ENCODE measurements at regions not wholly inside any gene's neighbourhood (a gene's known extent, or its start where the extent isn't known, plus 50 kb on each side); places are given as distances from the start of the nearest gene placed in this dataset.

DNA sequence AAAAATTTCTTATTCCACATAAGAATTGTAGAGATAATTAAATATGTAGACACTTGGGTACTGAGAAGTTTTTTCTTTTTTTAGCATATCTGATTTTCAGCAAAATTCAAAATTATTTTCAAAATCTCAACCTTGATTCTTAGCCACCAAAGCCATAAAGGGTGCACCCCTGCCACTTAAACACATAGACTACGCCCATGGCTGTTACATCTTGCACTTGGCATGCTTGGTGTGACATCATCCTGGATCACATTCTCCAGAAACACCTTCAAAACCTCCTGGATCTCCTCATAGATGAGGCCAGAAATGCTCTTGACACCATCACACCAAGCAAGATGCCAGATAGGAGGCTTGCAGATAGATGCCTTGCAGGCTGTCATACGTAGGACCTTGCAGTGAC, 89.1 kb upstream of the KLF14 start:
- H3K4me3 ChIP-seq: no peak overlapping the region
- H3K36me3 ChIP-seq: no peaks in the 10 kb centered on the region
- intact Hi-C loops (cut with DNase I; ENCODE audit: low total_unique reads): no loop called here
- peaks cover 0 to 25% (median 13%) of the 10 kb centered on the region in 3 donors for H3K9me3 ChIP-seq
- H3K27ac ChIP-seq: no peak overlapping the region
- DNase-seq: no peak
- TF ChIP-seq, protein P1, sequence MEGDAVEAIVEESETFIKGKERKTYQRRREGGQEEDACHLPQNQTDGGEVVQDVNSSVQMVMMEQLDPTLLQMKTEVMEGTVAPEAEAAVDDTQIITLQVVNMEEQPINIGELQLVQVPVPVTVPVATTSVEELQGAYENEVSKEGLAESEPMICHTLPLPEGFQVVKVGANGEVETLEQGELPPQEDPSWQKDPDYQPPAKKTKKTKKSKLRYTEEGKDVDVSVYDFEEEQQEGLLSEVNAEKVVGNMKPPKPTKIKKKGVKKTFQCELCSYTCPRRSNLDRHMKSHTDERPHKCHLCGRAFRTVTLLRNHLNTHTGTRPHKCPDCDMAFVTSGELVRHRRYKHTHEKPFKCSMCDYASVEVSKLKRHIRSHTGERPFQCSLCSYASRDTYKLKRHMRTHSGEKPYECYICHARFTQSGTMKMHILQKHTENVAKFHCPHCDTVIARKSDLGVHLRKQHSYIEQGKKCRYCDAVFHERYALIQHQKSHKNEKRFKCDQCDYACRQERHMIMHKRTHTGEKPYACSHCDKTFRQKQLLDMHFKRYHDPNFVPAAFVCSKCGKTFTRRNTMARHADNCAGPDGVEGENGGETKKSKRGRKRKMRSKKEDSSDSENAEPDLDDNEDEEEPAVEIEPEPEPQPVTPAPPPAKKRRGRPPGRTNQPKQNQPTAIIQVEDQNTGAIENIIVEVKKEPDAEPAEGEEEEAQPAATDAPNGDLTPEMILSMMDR (IDR thresholded peaks at IDR 0.05): no peak
- no peaks in the 10 kb centered on the region for H3K27me3 ChIP-seq
- H3K4me1 ChIP-seq: no peaks in the 10 kb centered on the region

DNA sequence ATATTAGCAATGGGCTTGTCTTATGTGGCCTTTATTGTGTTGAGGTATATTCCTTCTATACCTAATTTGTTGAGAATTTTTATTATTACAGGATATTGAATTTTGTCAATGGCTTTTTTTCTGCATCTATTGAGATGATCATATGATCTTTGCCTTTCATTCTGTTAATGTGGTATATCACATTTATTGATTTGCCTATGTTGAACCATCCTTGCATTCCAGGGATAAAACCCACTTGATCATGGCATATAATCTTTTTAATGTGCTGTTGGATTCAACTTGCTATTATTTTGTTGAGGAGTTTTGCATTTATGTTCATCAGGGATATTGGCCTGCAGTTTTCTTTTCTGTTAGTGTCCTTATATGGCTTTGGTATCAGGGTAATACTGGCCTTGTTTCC, 91.8 kb upstream of the KLF14 start:
- intact Hi-C loops (cut with DNase I; ENCODE audit: low total_unique reads): no loop called here
- TF ChIP-seq, protein P1 (IDR thresholded peaks at IDR 0.05): no peak

DNA sequence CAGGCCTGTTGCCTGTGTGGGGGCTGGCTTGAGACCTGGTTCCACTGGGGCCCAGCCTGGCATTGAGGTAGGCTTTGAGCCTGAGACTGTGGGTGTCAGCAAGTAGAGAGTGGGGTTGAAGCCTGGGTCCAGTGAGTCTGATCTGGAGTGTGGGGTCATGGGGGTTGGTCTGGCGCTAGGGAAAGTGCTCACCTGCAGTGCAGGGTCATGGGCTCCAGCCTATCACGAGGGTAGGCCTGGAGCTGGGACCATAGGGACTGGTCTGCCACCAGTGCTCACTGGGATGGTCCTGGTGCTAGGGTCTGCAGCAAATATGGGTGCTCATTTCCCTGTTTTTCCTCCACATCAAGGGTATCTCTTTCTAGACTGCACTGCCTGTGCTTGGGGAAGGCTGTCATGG, 95.4 kb upstream of the KLF14 start:
- intact Hi-C loops (cut with DNase I; ENCODE audit: low total_unique reads): no loop called here
- TF ChIP-seq, protein P1 (IDR thresholded peaks at IDR 0.05): no peak

More for the DNA sequence above, 91.8 kb upstream of the KLF14 start:
- Histone ChIP-seq H3K36me3 (no peaks in the 10 kb centered on the region), H3K4me1 (no peaks in the 10 kb centered on the region), H3K27ac (no peak overlapping the region), H3K27me3 (no peaks in the 10 kb centered on the region), H3K4me3 (no peak overlapping the region), H3K9me3 (peaks cover 0 to 27% (median 13%) of the 10 kb centered on the region in 3 donors)
- no peak for DNase-seq

DNA sequence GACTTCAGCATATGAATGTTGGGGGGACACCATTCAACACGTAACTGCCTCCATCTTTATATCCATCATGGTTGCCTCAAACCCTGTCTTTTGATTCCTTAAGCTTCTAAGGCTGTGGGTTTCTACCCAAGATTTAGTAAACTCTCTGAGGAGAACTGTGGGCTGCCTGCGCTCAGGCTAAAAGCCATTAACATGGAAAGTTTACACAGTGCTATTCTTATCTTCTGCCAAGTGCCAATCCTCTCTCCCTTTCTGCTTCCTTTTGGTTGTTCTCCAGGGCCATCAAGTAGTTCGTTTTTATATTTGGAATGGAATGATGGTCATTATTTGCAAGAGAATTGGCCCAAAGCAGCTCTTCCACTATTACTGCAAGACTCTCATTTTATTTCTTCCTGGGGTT, 97.3 kb upstream of the KLF14 start:
- peaks cover 0 to 6% (median 0%) of the 10 kb centered on the region in 4 donors for H3K4me1 ChIP-seq
- intact Hi-C loops (cut with DNase I; ENCODE audit: low total_unique reads): loop anchor here (10.0 kb wide), 1 partner anchor 597 kb away; no protein-coding TSS in a partner anchor
- H3K9me3 ChIP-seq: peaks cover 0 to 15% (median 12%) of the 10 kb centered on the region in 3 donors
- no peak overlapping the region for H3K4me3 ChIP-seq
- no peaks in the 10 kb centered on the region for H3K36me3 ChIP-seq
- DNase-seq: no peak
- no peak overlapping the region for H3K27ac ChIP-seq
- TF ChIP-seq, protein P1 (IDR thresholded peaks at IDR 0.05): no peak
- no peaks in the 10 kb centered on the region for H3K27me3 ChIP-seq

More for the DNA sequence above, 95.4 kb upstream of the KLF14 start:
- Histone ChIP-seq H3K4me1 (peaks cover 0 to 6% (median 0%) of the 10 kb centered on the region in 4 donors), H3K27ac (no peak overlapping the region), H3K36me3 (no peaks in the 10 kb centered on the region), H3K9me3 (peaks cover 0 to 27% (median 13%) of the 10 kb centered on the region in 3 donors), H3K27me3 (no peaks in the 10 kb centered on the region), H3K4me3 (no peak overlapping the region)
- no peak for DNase-seq

DNA sequence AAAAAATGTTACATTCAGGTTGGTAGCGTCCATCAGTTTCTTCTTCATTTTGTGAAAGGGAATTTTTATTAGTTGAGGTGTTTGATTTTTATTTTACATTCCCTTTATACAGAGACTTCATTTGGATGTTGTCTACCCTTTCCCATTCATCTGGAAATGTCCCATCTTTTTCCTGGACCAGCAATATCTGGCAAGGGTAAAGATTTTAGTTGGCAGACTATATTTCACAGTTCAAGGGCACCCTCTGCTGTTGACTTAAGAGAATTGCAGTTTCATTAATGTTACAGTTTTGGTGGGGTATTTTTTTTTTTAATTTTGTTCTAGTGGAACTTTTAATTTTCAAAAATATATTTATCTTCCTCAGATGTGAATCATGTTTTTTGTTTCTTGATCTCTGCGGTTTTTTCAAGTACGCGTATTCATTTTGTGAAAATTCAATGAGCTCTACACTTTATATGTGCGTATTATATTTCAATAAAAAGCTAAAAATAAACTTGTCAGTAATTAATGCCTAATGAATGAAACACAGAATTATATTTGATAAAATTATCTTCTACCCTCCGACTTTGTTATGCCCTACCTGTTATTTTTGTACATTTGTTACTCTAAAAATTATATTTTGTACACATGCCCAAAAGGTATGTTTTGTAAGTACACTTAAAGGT, 97.9 kb upstream of the KLF14 start:
- Histone ChIP-seq H3K4me3 (no peak overlapping the region), H3K4me1 (peaks cover 0 to 6% (median 0%) of the 10 kb centered on the region in 4 donors), H3K9me3 (peaks cover 0 to 9% (median 5%) of the 10 kb centered on the region in 3 donors), H3K36me3 (no peaks in the 10 kb centered on the region), H3K27me3 (no peaks in the 10 kb centered on the region), H3K27ac (no peak overlapping the region)
- TF ChIP-seq, protein P1 (IDR thresholded peaks at IDR 0.05): peak; percentile 66 to 67
- intact Hi-C loops (cut with DNase I; ENCODE audit: low total_unique reads): loop anchor here (10.0 kb wide), 1 partner anchor 597 kb away; no protein-coding TSS in a partner anchor
- DNase-seq: no peak
